ENCODE measurements at regions not wholly inside any gene's neighbourhood (a gene's known extent, or its start where the extent isn't known, plus 50 kb on each side); places are given as distances from the start of the nearest gene placed in this dataset.

DNA sequence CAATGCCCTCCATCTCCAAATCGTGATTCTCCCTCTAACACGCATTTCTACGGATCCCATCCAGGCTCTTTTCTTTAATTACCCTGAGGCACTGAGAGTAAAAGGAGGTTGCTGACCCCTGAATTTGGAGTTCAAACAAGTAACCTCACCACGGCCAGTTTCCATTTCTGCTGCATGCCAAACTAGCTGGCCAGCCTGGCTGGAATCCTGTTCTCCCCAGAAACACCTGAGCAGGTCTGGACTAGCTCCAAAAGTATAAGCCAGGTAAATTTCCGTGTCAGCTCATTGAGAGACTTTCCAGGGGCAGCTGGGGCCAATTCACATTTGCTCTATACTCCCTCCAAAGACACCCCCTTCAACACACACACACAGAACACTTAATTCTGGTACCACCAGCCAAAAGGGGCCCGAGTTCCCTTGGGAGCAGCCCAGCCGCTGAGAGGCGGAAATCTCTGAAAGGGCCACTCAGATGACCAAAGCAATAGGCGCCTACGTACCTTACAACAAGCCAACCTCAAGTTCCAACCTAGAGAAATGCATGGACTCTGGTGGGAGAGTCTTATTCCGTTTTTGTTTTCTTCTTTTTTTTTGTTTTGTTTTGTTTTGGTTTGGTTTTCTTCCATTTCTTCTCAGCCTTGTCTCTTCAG lies 131.4 kb downstream of the NDUFA12 start:
- no peak for ATAC-seq (replicated peaks)
- Mint-ChIP-seq H3K4me1 (peaks cover 30 to 56% of the 10 kb centered on the region in 2 donors), H3K9me3 (peaks cover 0 to under 1% of the 10 kb centered on the region in 2 donors), H3K27me3 (peaks cover 22 to 30% of the 10 kb centered on the region in 2 donors), H3K36me3 (peaks cover 11 to 38% of the 10 kb centered on the region in 2 donors), H3K4me3 (peak overlapping the region; percentile 82 to 84), H3K27ac (peak overlapping the region; percentile 79)
- no peak for DNase-seq

DNA sequence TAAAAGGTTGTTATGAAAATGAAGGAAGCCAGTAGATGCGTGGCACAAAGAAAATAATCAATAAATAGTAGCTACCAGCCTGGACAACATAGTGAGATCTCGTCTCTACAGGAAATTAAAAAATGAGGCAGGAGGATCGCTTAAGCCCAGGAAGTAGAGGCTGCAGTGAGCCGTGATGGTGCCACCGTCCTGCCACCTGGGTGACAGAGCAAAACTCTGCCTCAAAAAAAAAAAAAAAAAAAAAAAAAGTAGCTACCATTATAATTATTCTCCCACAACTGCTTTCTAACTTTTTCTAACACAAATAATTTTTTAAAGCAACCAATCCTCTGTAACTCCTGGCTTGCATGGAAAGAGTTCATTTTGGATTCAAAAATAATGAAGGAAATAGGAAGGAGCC lies 133.0 kb downstream of the NDUFA12 start:
- Mint-ChIP-seq H3K27ac (no peak overlapping the region), H3K27me3 (peaks cover 20 to 40% of the 10 kb centered on the region in 2 donors), H3K4me3 (peak overlapping the region in 1 of 2 donors; percentile 54), H3K36me3 (peaks cover 16 to 41% of the 10 kb centered on the region in 2 donors), H3K9me3 (peaks cover 0 to 2% of the 10 kb centered on the region in 2 donors), H3K4me1 (peaks cover 33 to 57% of the 10 kb centered on the region in 2 donors)
- ATAC-seq (replicated peaks) (no peak), DNase-seq (no peak)

DNA sequence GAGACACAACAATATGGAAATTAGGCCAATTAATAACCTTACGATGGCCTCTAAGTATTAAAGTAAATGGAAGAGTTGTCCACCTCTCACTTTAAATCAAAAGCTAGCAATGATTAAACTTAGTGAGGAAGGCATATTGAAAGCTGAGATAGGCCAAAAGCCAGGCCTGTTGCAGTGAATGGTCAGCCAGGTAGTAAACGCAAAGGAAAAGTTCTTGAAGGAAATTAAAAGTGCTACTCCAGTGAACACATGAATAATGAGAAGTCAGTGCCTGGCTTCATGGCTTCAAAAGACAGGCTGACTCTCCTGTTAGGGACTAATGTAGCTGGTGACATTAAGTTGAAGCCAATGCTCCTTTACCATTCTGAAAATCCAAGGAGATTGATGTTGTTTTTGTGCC lies 135.3 kb downstream of the NDUFA12 start:
- peaks cover 9 to 25% of the 10 kb centered on the region in 2 donors for H3K27me3 Mint-ChIP-seq
- H3K9me3 Mint-ChIP-seq = peaks cover 0 to 6% of the 10 kb centered on the region in 2 donors
- no peak for ATAC-seq (replicated peaks)
- no peak overlapping the region for H3K27ac Mint-ChIP-seq
- H3K4me3 Mint-ChIP-seq = no peak overlapping the region
- no peak for DNase-seq
- peaks cover 16 to 49% of the 10 kb centered on the region in 2 donors for H3K36me3 Mint-ChIP-seq
- peaks cover 22 to 40% of the 10 kb centered on the region in 2 donors for H3K4me1 Mint-ChIP-seq

- Mint-ChIP-seq H3K27me3 (peaks cover 4 to 19% of the 10 kb centered on the region in 2 donors), H3K36me3 (peaks cover 12 to 45% of the 10 kb centered on the region in 2 donors), H3K27ac (no peak overlapping the region), H3K4me1 (peaks cover 17 to 33% of the 10 kb centered on the region in 2 donors), H3K4me3 (no peak overlapping the region), H3K9me3 (peaks cover 0 to 6% of the 10 kb centered on the region in 2 donors)
- no peak for DNase-seq
- ATAC-seq (replicated peaks) = peak; percentile 73 to 76
Measured at GRCh38 chr12:94867066-94867855, 136.2 kb downstream of the NDUFA12 start.

DNA sequence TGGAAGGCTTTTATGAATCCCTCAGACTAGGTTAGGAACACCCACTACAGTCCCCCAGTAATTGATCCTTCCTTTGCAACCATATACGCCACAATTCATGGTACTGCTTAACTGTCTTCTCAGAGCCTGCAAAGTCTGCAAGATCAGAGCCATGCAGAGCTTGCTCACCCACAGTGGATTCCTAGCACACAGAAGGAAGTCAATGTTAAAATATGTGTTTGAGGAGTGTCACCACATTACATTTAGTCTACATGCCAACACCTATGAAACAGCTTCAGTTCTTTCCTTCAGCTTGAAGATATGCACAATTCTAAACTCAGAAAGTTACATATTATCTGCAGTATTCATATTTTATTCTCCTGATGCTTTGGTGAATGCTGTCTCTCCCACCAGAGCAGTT lies 138.5 kb downstream of the NDUFA12 start:
- Mint-ChIP-seq H3K27me3 (peaks cover 0 to 14% of the 10 kb centered on the region in 2 donors), H3K27ac (no peak overlapping the region), H3K4me1 (peaks cover 5 to 14% of the 10 kb centered on the region in 2 donors), H3K4me3 (no peak overlapping the region), H3K9me3 (peaks cover 0 to 6% of the 10 kb centered on the region in 2 donors), H3K36me3 (peaks cover 8 to 30% of the 10 kb centered on the region in 2 donors)
- DNase-seq (no peak), ATAC-seq (replicated peaks) (no peak)

GRCh38 chr12:94863321-94864035 lies 140.0 kb downstream of the NDUFA12 start:
- H3K4me3 Mint-ChIP-seq = no peak overlapping the region
- no peak for ATAC-seq (replicated peaks)
- no peak for DNase-seq

GRCh38 chr12:94862421-94862820 lies 141.1 kb downstream of the NDUFA12 start:
- ATAC-seq (replicated peaks) (no peak), DNase-seq (no peak)
- Mint-ChIP-seq H3K4me1 (peaks cover 6 to 8% of the 10 kb centered on the region in 2 donors), H3K36me3 (peaks cover 14 to 23% of the 10 kb centered on the region in 2 donors), H3K27me3 (peaks cover 6 to 22% of the 10 kb centered on the region in 2 donors), H3K4me3 (no peak overlapping the region), H3K27ac (no peak overlapping the region), H3K9me3 (peaks cover 0 to 6% of the 10 kb centered on the region in 2 donors)

More at GRCh38 chr12:94863321-94864035, 140.0 kb downstream of the NDUFA12 start:
- Mint-ChIP-seq H3K36me3 (peaks cover 8 to 21% of the 10 kb centered on the region in 2 donors), H3K27ac (no peak overlapping the region), H3K4me1 (peaks cover 5 to 14% of the 10 kb centered on the region in 2 donors), H3K9me3 (peaks cover 0 to 6% of the 10 kb centered on the region in 2 donors), H3K27me3 (peaks cover 0 to 14% of the 10 kb centered on the region in 2 donors)

GRCh38 chr12:94856324-94856723 lies 147.2 kb downstream of the NDUFA12 start:
- peaks cover 22 to 48% of the 10 kb centered on the region in 2 donors for H3K36me3 Mint-ChIP-seq

GRCh38 chr12:94855853-94856252 lies 147.6 kb downstream of the NDUFA12 start:
- Mint-ChIP-seq H3K36me3 (peaks cover 22 to 53% of the 10 kb centered on the region in 2 donors), H3K27me3 (peaks cover 12 to 16% of the 10 kb centered on the region in 2 donors), H3K4me1 (peaks cover 26 to 31% of the 10 kb centered on the region in 2 donors), H3K9me3 (peaks cover 0 to 3% of the 10 kb centered on the region in 2 donors), H3K27ac (no peak overlapping the region), H3K4me3 (no peak overlapping the region)
- peak in 1 of 2 donors; percentile 16 for ATAC-seq (replicated peaks)
- DNase-seq = no peak

More at GRCh38 chr12:94856324-94856723, 147.2 kb downstream of the NDUFA12 start:
- Mint-ChIP-seq H3K4me1 (peaks cover 21 to 27% of the 10 kb centered on the region in 2 donors), H3K27ac (no peak overlapping the region), H3K9me3 (peaks cover 0 to 3% of the 10 kb centered on the region in 2 donors), H3K27me3 (peaks cover 12 to 16% of the 10 kb centered on the region in 2 donors), H3K4me3 (no peak overlapping the region)
- DNase-seq (no peak), ATAC-seq (replicated peaks) (peak; percentile 54 to 70)

DNA sequence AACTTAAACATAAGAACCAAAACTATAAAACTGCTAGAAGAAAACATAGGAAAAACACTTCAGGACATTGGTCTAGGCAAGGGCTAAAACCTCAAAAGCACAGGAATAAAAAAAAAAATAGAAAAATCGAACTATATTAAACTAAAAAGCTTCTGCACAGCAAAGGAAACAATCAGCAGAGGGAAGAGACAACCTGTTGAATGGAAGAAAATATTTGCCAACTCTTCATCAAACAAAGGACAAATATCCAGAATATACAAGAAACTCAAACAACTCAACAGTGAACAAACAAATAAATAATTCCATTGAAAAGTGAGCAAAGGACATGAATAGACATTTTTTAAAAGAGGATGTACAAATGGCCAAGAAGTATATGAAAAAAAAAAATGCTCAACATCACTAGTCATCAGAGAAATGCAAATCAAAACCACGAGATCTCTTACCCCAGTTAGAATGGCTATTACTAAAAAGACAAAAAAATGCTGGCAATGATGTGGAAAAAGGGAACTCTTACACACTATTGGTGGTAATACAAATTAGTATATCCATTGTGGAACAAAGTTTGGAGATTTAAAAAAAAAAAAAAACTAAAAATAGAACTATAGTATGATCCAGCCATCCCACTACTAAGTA lies 152.0 kb downstream of the NDUFA12 start:
- no peak overlapping the region for H3K4me3 Mint-ChIP-seq
- peak; percentile 42 to 66 for ATAC-seq (replicated peaks)
- no peak for DNase-seq
- peaks cover 0 to 5% of the 10 kb centered on the region in 2 donors for H3K9me3 Mint-ChIP-seq
- H3K4me1 Mint-ChIP-seq = peaks cover 30 to 35% of the 10 kb centered on the region in 2 donors
- H3K36me3 Mint-ChIP-seq = peaks cover 24 to 48% of the 10 kb centered on the region in 2 donors
- no peak overlapping the region for H3K27ac Mint-ChIP-seq
- H3K27me3 Mint-ChIP-seq = peaks cover 12 to 13% of the 10 kb centered on the region in 2 donors

DNA sequence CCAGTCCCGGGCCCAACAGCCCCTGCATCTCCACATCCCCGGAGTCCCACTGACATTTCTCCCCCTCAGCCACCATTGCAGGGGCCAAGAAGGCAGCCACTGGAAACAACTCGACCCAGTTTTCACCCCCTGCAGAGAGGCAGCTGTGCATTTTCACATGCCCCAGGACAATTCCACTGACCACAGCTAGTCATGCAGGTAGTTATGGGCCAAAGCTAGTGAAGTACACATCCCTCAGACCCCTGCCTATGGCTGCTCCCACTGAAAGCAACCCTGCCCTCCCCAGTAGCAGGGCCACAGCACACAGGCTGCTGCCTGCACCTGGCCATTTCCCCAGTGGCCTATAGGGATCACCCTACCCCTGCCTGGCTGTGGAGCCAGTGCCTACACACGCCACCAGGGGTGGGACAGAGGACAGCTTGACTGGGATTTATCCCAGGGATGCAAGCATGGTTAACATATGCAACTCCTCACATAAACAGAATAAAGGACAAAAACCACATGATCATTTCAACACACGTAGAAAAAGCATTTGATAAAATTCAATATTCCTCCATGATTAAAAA lies 154.0 kb downstream of the NDUFA12 start:
- Mint-ChIP-seq H3K27me3 (peaks cover 14 to 25% of the 10 kb centered on the region in 2 donors), H3K9me3 (peaks cover 0 to 3% of the 10 kb centered on the region in 2 donors), H3K4me1 (peaks cover 19 to 28% of the 10 kb centered on the region in 2 donors), H3K27ac (no peak overlapping the region), H3K4me3 (no peak overlapping the region), H3K36me3 (peaks cover 18 to 50% of the 10 kb centered on the region in 2 donors)
- ATAC-seq (replicated peaks) (no peak), DNase-seq (no peak)

GRCh38 chr12:94848966-94849365 lies 154.5 kb downstream of the NDUFA12 start:
- ATAC-seq (replicated peaks) = no peak
- H3K4me3 Mint-ChIP-seq = no peak overlapping the region

GRCh38 chr12:94845110-94845509 lies 158.4 kb downstream of the NDUFA12 start:
- ATAC-seq (replicated peaks) = no peak
- H3K27ac Mint-ChIP-seq = no peak overlapping the region
- DNase-seq = no peak
- no peak overlapping the region for H3K4me3 Mint-ChIP-seq
- H3K4me1 Mint-ChIP-seq = peaks cover under 1 to 8% of the 10 kb centered on the region in 2 donors
- H3K9me3 Mint-ChIP-seq = peaks cover 0 to 2% of the 10 kb centered on the region in 2 donors
- H3K27me3 Mint-ChIP-seq = peaks cover 16 to 29% of the 10 kb centered on the region in 2 donors
- peaks cover 10 to 29% of the 10 kb centered on the region in 2 donors for H3K36me3 Mint-ChIP-seq

More at GRCh38 chr12:94848966-94849365, 154.5 kb downstream of the NDUFA12 start:
- H3K4me1 Mint-ChIP-seq = peaks cover 19 to 31% of the 10 kb centered on the region in 2 donors
- peaks cover 0 to 2% of the 10 kb centered on the region in 2 donors for H3K9me3 Mint-ChIP-seq
- H3K27me3 Mint-ChIP-seq = peaks cover 17 to 28% of the 10 kb centered on the region in 2 donors
- DNase-seq = no peak
- H3K27ac Mint-ChIP-seq = no peak overlapping the region
- H3K36me3 Mint-ChIP-seq = peaks cover 17 to 53% of the 10 kb centered on the region in 2 donors

Measured in stimulated activated naive B cell treated with anti-CD40 and anti-IgM and Interleukin-4, amounts not matched to agents 10 μg/mL and 1 μg/mL and 100 μg/mL, for 72 hours (primary cell).